GM03348 (cell line): ENCODE measurements at regions not wholly inside any gene's neighbourhood (a gene's known extent, or its start where the extent isn't known, plus 50 kb on each side); places are given as distances from the start of the nearest gene placed in this dataset.

Experiments used
- DNase-seq: peaks from one replicate; pipeline ENCODE4 v3.0.0; 2012; ENCODE audit warnings: low spot score

- DNase-seq = no peak
These were observed 52.0 kb upstream of the TANC2 start for GRCh38 chr17:62913991-62914570.

GRCh38 chr17:62912363-62912762, 53.7 kb upstream of the TANC2 start:
- DNase-seq = no peak

- peak; percentile 26 for DNase-seq
These were observed 54.9 kb upstream of the TANC2 start for GRCh38 chr17:62911114-62911513.

GRCh38 chr17:62910277-62910676, 55.8 kb upstream of the TANC2 start:
- no peak for DNase-seq

GRCh38 chr17:62907961-62908360, 58.1 kb upstream of the TANC2 start:
- no peak for DNase-seq

- no peak for DNase-seq
These were observed 59.2 kb upstream of the TANC2 start for GRCh38 chr17:62906881-62907280.

- no peak for DNase-seq
These were observed 60.8 kb upstream of the TANC2 start for GRCh38 chr17:62905233-62905632.

- DNase-seq = no peak
These were observed 63.4 kb upstream of the TANC2 start for GRCh38 chr17:62902531-62903220.

- no peak for DNase-seq
These were observed 64.5 kb upstream of the TANC2 start for GRCh38 chr17:62901544-62901943.

GRCh38 chr17:62900096-62900495, 65.9 kb upstream of the TANC2 start:
- no peak for DNase-seq

GRCh38 chr17:62899361-62899760, 66.7 kb upstream of the TANC2 start:
- DNase-seq = no peak

- DNase-seq = peak; percentile 58
These were observed 67.7 kb upstream of the TANC2 start for GRCh38 chr17:62898239-62898864.

- DNase-seq = no peak
These were observed 68.3 kb upstream of the TANC2 start for GRCh38 chr17:62897706-62898105.

GRCh38 chr17:62895320-62896301, 70.4 kb upstream of the TANC2 start:
- no peak for DNase-seq

GRCh38 chr17:62892870-62893338, 73.1 kb upstream of the TANC2 start:
- peak; percentile 81 for DNase-seq

GRCh38 chr17:62892061-62892675, 73.9 kb upstream of the TANC2 start:
- DNase-seq = no peak

GRCh38 chr17:62891659-62892058, 74.4 kb upstream of the TANC2 start:
- DNase-seq = no peak

- DNase-seq = no peak
These were observed 77.3 kb upstream of the TANC2 start for GRCh38 chr17:62888765-62889164.

GRCh38 chr17:62888148-62888547, 77.9 kb upstream of the TANC2 start:
- DNase-seq = no peak

GRCh38 chr17:62887437-62887836, 78.6 kb upstream of the TANC2 start:
- no peak for DNase-seq

- no peak for DNase-seq
These were observed 76.7 kb upstream of the MARCHF10 start for GRCh38 chr17:62884781-62885180.

GRCh38 chr17:62882878-62883277, 74.8 kb upstream of the MARCHF10 start:
- peak; percentile 37 for DNase-seq
